SIG-M5 treated with dmso at 0.1 percent for 504 hours (cell line): ENCODE measurements at regions not wholly inside any gene's neighbourhood (a gene's known extent, or its start where the extent isn't known, plus 50 kb on each side); places are given as distances from the start of the nearest gene placed in this dataset.

ENCODE experiments used
- DNase-seq: peaks from one replicate; lab custom pipeline; 2025; ENCODE audit not compliant: unreplicated experiment; lab: John Stamatoyannopoulos, UW

DNA sequence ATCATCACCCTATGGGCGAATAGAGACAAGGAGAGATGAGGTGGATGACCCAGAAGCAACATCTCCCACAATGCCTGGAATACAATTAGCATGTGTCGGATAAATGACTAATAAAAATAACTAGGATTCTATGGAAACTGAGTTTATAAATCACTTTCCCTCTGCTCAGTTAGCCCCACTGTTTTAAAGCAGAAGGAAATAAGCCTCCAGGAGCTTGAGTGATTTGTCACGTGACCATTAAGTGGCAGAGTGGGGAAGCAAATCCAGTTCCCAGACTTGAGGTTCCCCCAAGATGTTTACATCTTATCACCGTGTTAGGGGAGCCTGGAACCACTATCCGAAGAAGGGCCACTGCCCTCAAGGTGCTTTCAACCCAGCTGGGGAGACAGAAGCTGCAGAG, 136.5 kb upstream of the CCND2 start:
- no peak for DNase-seq

DNA sequence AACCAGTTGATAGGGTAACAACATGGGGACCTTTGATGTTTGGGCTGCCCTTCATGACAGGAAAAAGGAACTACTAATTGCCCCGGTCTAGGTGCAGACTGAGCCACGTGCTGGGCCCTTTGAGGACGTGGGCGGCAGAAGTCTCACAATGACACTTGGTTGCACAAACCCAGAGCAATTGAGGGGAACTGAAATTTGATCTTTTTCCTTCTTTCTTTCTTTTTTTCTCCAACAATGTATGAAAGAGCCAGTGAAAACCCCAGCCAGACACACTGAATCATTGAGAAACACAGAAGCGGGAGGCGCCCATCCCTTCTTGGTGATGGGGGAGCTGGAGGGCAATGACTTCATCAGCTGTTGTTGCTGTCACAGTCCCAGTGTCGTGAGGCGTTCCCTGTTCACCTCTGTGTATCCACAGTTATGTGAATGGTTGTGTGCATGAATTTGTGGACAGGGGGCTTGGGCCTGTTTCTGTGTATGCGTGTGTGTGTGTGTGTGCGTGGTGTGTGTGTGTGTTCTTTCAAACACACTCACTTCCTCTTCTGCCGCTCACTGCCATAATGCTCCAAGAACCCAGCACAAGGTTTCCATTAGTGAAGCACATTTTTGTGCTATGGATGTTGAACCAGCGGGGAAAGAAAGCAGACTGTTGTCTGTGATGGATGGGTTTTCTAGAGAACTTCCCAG, 137.5 kb upstream of the CCND2 start:
- DNase-seq = peak; percentile 93

DNA sequence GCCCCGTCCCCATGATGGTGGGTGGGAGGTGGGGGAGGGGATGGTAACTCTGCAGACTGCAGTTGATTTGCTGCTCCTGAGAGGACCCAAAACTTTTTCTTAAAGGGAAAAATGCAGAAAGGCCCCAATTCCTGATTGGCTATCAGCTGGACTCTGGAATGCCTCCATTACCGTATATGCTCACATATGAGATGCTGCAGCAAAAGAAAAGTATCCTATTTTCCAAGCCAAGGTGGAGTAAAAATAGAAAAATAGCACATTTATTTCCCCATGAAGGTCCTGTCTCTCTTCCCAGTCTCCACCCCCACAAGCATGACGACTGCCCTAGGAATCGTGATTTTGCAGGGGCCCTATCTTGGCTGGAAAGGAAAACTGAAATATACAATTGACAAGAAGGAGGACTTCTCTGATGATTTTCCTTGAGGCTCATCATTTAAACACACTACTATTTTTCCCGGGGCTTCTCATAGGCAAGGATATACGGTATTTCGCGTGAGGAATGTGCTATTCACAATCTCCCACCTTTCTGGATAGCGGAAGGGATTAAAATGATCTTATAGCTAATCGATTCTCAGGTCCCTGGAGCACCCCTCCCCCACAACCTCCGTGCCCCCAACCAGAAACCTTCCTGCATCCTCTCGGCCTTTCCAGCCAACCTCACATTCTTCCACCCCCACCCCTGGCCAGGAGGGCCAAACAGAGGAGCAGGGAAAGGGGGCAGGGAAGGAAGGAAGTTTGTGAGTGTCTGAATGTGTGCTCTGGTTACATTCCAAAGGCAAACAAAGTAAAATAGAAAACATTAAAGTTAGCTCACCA, 138.9 kb upstream of the CCND2 start:
- no peak for DNase-seq

DNA sequence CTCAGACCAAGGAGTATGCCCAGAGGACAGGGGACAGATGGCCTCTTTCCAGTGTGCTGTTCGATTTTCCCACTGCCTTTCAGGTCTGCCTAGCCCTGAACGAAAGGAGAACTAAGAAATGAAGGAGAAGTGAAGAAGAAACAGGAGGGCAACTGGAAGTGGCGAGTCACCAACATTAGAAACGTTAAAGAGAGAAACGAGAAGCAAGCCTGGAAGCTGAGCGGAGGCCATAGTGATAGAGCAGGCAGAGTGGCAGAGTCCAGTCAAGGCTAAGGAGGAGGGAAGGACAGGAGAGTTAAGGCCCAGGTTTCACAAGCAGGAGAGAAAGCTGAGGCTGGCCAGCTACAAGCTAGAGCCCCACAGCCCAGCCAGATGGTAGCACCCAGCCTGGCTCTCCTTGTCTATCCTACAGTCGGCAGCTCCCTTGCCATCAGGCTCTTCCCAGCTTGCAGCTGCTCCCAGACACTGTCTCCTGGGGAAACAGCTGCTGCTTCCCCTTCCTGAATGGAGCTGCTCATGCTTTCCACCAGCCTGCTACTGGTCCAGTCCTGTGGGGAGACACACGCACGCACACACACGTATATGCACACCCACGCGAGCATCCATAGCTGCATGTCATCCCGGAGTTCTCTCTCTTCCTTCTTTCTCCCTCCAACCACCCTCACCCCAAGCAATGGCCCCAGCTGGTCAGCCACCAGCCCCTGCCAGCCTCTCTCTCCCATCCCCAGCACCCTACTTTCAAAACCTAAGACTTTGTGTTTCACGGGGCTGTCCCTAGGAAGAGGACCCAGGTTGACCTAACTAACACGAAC, 139.7 kb upstream of the CCND2 start:
- DNase-seq = peak; percentile 67

DNA sequence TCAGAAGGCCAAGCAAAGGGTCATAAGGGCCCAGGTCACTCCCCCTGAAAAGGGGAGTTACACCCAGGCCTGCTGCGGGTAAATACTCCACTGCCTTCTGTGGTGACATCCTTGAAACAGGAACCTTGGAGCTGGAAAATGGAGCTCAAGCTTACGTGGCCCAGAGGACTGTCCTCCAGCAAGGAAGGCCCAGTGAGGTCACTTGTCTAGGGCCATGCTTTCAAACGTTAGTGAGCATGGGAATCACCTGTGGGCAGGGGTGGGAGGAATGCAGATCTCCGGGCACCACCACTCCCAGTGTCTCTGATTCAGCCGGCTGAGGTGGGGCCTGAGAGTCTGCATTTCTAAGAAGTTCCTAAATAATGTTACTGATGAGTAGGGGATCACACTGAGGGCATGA, 140.5 kb upstream of the CCND2 start:
- no peak for DNase-seq

DNA sequence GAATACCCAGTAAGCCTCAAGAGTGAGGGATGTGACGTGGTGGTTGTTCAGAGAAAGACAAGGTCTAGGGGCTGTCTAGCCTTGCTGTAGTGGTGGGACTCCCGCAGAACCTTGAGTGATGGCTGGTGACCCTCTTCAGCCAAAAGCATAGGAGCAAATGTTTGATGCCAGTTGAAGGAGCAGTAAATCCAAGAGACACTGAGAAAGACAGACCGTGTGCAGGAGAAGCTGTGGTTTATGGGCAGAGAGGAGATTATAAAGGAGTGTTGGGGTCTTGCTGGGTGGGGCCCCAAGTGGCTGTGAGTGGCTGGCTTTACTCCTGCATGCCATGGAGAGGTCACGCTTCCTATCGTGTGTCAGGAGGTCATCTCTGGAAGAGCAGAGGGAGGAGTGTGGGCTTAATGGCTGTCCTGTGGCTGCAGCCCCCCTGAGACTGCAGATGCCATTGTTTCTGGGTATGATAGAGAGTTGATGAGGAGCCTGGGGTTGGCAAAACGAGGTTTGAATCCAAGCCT, 152.0 kb upstream of the CCND2 start:
- no peak for DNase-seq

DNA sequence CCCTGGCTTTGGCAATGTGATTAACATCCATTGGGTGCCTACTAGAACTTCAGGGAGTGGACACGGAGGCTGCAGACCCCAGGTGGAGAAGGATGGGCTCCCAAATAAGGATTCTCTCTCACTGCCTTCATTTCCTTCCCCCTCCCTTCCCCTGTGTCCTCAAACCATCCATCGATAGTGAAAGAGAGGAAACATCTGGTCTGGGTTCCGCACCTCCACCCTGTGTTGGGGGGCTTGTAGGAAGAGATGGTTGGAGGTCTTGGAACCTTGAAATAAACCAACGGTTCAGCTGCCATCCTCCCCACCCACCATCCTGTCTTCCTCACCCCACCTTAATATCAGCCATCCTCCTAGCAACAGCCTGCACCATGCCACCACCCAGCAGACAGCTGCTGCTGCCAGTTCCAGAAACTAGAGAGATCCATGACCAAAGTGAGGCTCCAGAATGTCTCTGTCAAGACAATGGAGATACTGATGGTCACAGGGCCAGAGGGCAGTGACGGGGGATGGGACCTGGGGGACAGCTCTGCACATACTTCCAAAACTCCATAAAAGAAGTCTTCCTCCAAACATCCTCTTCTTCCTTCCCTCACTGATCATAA, 153.1 kb upstream of the CCND2 start:
- no peak for DNase-seq

DNA sequence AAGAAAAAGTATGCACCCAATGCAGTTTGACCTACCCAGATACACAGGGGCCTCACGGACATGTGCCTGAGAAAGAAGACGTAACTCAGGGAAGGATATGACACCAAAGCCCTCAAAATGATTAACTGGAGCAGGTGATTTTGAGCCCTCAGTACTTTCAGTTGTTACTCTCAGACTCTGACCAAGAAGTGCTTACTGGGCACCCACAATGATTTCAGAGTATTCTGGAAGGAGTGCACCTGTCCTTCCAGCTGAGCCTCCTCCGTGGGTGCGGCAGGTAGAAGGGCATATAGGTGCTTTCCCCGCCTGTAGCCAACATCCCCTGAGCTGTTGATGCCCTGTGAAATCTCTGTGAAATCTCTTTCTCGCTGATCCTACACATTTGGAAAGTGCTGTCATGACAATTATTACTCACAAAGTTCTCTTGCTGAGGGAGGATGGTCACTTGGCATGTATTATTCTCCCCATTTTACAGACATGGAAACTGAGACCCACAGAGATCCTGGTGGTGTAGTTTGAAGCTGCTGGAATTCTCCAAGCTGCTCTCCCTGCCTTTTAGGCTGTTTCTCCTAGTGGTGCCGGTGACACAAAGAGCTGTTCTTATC, 154.3 kb upstream of the CCND2 start:
- no peak for DNase-seq

DNA sequence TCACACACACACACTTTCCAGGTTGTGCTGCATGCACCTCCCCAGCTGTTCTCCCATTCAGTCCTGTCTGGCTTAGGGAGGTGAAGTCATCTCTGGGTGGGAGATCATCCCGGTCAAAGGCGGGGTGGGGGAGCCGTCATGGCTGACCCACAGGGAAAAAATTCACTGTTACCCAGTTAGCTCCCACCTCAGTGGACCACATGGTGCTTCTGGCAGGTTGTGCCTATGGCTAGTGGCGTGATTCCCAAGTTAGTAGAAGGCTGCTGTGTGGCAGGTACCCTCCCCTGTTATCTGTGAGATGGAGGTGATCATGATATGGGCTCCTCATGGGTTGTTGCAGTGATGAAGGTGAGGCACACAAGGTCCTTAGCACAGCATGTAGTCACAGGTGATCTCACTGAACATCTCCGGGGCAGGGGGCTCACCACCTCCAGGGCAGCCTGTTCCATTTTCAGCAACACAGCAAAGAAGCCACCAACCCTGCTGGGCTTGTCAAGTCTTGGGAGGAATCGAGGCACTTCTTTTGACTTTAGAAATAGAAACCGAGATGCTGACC, 154.9 kb upstream of the CCND2 start:
- DNase-seq = no peak

DNA sequence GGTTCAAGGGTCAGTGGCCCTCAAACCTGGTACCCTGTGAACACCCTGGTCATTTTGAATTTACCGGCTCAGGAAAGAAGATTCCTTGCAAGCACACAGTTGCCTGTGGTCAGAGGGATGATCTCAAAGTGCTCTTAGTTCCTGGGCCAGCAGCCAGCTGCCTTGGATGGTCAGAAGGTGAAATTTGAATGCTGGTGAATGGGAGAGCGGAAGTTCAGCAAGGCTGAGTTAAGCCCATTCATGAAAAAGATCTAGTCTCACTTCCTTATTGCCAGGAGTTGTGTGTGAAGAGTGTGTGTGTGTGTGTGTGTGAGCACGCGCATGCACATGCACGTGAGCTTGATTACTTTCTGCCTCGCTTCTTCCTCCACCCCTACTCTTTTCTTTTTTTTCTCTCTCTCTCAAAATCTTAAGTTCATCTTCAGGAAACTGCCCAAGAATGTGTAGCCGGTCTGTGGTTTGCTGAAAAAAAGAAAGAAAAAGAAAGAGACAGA, 155.5 kb upstream of the CCND2 start:
- DNase-seq = peak; percentile 91

DNA sequence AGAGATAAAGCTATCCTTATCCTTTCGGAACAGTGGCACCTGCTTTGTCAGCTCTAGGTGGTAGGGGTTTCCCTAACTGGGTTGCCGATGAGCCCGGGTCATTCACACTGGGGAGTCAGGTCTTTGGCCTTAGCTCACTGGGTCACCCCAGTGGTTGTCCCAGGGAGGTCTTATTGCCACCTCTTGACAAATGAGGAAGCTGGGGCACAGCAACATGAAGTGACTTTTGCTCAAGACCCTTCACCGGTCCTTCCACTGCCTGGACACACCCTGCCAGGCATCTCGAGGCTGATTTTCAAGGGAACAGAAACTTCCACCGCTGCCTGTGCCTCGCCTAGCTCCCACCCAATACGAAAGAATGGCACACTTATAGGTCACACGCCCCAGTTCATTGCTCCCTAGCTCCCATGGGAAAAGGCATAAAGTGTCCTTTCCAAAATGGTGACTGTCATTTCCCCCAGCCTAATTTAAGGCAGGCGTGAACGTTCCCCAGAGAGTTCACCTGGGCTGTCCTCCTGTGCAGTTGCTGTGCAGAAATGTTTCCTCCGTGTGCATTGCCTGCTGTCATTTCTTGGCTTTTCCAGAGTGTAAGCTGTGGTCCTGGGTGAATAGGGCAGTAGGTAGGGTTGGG, 156.1 kb upstream of the CCND2 start:
- DNase-seq = peak; percentile 32

DNA sequence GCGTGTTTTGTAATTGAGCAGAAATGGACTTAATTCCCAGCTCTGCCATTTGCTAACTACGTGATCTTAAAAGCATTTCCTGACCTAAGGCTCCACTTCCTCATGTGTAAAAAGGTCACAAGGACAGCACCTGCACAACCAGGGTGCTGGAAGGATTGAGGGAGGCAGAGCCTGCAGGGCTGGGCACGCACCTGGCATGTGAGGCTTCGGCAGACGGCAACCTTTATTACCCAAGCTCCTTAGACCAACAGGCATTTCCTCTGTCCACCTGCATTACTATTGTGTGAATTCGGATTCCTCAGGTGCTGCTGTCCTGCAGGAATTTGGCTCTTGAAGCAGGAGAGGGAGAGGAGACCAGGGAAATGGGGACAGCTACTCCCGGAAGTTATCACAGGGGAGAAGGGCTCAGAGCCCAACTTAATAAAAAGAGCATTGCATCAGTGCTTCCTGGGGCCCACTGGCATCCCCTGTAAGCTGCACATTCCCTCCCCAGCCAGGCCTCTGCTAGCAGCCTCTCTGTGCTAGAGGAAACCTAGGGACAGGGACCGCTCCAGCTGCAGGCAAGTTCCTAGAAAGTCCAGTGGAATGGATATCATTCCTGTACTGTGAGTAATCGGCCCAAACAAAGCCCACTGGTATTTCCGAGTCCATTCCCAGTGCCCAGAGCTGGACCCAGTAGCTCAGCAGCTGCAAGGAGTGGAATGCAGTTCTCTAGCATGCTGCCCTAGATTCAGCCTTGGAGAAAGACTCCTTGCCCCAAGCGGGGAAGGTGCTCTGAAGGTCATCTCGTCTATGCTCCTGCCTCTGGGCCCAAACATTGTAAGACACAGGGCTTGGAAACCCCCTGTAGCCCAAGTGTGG, 157.1 kb upstream of the CCND2 start:
- DNase-seq = no peak

DNA sequence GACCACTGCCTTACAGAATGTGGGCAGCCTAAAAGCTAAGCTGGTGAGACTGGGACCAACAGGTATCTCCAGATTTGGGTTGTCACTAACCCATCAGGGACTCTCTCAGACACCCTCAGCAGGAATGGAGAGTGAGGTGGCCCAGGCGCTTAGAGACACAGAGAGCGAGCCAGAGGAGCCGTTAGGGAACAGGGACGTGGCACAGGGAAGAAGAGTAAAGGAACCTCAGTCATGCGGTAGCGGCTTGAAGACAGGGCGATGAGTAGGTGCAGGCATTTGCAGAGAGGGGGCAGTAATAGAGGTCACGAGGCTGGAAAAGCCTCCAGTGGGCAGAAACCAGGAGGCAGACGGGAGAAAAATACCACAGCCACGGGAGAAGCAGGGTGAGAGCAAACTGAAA, 158.0 kb upstream of the CCND2 start:
- no peak for DNase-seq

DNA sequence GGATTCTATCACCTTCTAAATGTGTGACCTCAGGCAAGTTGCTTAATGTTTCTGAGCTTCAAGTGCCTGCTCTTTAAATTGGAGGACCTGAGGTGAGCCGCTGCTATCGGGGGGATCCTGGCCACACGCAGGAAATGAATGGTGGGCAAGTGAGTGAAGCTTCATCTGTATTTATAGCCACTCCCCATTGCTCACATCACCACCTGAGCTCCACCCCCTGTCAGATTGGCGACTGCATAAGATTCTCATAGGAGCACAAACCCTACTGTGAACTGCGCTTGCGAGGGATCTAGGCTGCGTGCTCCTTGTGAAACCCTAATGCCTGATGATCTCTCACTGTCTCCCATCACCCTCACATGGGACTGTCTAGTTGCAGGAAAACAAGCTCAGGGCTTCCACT, 158.6 kb upstream of the CCND2 start:
- DNase-seq = no peak

DNA sequence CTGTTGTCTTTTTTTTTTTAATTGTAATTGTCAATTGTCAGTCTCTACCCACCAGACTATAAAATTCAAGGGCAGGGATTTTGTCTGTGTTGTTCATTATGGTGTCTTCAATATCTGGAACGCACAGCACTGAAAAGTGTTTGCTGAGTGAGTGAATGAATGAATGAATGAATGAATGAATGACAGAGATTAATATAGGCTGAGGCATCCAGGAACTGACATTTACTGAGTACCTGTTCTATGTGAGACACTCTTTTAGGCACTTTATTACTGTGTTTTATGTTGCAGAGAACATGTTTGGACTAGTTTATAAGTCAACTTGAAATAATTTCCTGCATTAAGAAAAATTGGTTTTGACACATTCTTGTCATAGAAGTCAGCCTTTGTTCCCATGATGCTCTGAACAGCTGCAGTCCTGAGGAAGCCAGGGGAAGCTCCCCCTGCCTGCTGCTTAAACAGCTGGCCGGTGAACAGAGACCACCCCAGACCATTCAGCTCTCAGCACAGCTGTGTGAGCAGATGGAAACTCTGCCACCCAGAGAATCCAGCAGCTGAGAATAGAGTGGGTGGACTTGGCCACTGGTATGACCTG, 160.7 kb upstream of the CCND2 start:
- no peak for DNase-seq

DNA sequence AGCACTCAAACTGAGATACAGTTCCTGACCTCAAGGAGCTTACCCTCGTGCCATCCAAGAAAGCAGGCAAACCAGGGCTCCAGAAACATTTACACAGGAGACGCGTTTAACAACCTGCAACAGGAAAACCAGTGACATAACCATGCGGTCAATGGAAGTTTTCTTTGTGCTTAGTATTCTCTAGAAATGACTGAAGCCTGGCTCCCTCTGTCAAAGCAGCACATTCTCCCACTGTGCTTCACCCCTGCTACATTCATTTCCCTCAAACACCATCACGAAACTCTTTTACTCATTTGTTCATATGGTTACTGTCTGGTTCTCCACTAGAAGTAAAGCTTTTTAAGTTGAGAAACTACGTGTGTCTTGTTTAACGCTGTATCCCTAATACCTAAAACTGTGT, 161.3 kb upstream of the CCND2 start:
- DNase-seq = no peak

DNA sequence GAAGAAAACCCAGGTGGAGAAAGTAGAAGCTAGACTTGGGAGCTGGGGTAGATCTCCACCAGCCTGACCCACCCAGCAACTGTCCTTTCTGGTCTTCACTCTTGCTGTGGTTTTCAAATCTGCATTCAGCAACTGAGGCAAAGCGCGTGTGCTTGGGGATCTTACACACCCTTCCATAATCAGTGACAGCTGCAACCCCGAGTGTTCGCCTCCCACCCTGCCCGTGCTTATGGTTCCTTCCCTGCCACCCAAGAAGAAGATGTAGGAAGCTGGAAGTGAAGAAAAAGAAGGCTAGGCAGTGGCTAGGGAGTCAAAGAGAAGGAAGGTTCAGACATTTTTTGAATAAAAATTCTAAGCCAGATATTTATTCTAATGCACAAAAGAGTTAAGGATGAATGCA, 162.6 kb upstream of the CCND2 start:
- DNase-seq = no peak

DNA sequence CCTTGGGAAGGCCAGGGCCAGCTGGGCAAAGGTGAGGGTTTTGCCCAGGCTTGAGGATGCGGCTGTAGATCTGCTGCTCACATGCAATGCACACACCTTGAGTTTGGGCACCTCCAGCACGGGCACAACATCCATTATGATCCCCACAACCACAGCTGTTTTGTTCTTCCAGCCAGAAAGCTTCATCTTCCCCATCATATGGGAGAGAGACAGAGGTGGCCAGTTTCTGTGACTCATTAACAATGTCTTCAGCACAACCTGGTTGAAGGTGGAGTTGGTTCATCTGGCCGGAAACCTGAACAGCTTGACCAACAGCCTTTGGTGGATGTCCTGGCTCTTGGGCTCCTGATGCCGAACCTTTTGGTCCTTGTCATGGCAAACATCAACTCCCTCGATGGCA, 163.7 kb upstream of the CCND2 start:
- DNase-seq = no peak
